ENCODE measurements at regions not wholly inside any gene's neighbourhood (a gene's known extent, or its start where the extent isn't known, plus 50 kb on each side); places are given as distances from the start of the nearest gene placed in this dataset.

DNA sequence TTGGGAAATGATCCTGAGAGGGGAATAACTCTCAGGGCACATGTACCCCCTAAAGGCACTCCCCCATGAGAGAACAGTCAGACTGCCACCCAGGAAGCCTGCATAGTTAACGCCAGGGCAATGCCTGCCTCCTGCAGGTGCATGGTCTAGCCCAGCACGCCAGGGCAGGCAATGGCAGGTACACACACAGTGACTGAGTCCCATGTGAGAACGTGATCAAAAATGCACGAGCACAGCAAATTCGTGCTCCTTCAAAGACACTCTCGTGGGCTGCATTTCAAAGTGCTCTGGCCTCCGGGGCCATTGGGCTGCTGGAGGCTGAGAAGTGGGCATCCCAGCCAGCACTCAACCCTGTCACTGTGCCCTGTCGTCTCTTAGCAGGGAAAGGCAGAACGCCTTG is 79.7 kb downstream of the SHANK2 start:
- Histone ChIP-seq H3K4me2 (ENCODE audit: insufficient read depth, low read length, poor library complexity, severe bottlenecking) (no peak overlapping the region), H2BK15ac (ENCODE audit: low read length) (no peak overlapping the region), H3K27ac (replicated peaks; ENCODE audit: low read length) (no peak overlapping the region), H3K9ac (ENCODE audit: low read depth, low read length, poor library complexity) (no peak overlapping the region), H3K4me3 (ENCODE audit: low read length in 2 of 2) (no peak overlapping the region), H3K14ac (ENCODE audit: low read length) (no peak overlapping the region), H2BK12ac (ENCODE audit: low read length) (no peak overlapping the region), H3K79me1 (ENCODE audit: low read depth, low read length) (no peaks in the 10 kb centered on the region), H2BK120ac (ENCODE audit: low read depth, low read length) (no peak overlapping the region), H3K9me3 (replicated peaks in 1 of 2; ENCODE audit: control insufficient read depth in 2 of 2, insufficient read depth in 1 of 2, low read depth in 1 of 2, low read length in 2 of 2) (peaks cover 3 to 5% of the 10 kb centered on the region in 2 donors), H2BK5ac (ENCODE audit: low read length) (no peak overlapping the region), H3K4ac (ENCODE audit: low read length) (no peak overlapping the region), H3K27me3 (ENCODE audit: control insufficient read depth in 3 of 3, insufficient read depth in 3 of 3, low read depth in 1 of 3, low read length in 3 of 3) (no peaks in the 10 kb centered on the region), H3K23ac (ENCODE audit: low read depth, low read length, poor library complexity) (no peak overlapping the region), H3K36me3 (replicated peaks in 1 of 2; ENCODE audit: control insufficient read depth in 2 of 2, insufficient read depth in 2 of 2, low read length in 2 of 2) (no peaks in the 10 kb centered on the region), H2AFZ (ENCODE audit: low read length) (no peak overlapping the region), H3K18ac (ENCODE audit: low read length) (no peak overlapping the region), H4K8ac (ENCODE audit: low read depth, low read length) (no peak overlapping the region), H2AK5ac (ENCODE audit: low read depth, low read length) (no peak overlapping the region), H4K91ac (ENCODE audit: low read depth, low read length, poor library complexity) (no peak overlapping the region), H3K4me1 (ENCODE audit: control insufficient read depth in 2 of 2, insufficient read depth in 1 of 2, low read depth in 1 of 2, low read length in 2 of 2) (no peaks in the 10 kb centered on the region)
- no CpG with 5 or more reads among the region's 9 CpGs for WGBS, 2 donors (ENCODE audit: extremely low coverage in 2 of 2, insufficient read length in 2 of 2, insufficient replicate concordance in 1 of 2)
- no peak for DNase-seq (ENCODE audit: low spot score)

DNA sequence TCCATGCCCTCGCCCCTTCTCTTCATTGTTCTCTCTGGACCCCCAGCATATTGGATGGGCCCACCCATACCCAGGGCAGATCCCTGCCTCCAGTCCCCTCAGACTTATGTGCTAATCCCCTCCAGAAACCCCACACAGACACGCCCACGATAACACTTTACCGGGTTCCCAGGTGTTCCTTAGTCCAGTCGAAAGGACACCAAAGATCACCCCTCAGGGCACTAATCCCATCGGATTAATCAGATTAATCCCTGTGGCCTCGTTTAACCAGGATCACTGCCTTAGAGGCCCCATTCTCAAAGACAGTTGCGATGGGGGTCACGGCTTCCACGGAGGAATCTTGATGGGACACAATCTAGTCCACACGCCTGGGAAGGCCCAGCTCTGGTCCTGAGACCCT is 80.8 kb downstream of the SHANK2 start:
- H3K23ac ChIP-seq (ENCODE audit: low read depth, low read length, poor library complexity): no peak overlapping the region
- no peaks in the 10 kb centered on the region for H3K79me1 ChIP-seq (ENCODE audit: low read depth, low read length)
- H2AFZ ChIP-seq (ENCODE audit: low read length): no peak overlapping the region
- no peak overlapping the region for H3K4me3 ChIP-seq (ENCODE audit: low read length in 2 of 2)
- H2AK5ac ChIP-seq (ENCODE audit: low read depth, low read length): no peak overlapping the region
- H2BK15ac ChIP-seq (ENCODE audit: low read length): no peak overlapping the region
- no peak overlapping the region for H3K27ac ChIP-seq (replicated peaks; ENCODE audit: low read length)
- H4K8ac ChIP-seq (ENCODE audit: low read depth, low read length): no peak overlapping the region
- no peak overlapping the region for H3K9ac ChIP-seq (ENCODE audit: low read depth, low read length, poor library complexity)
- H3K4ac ChIP-seq (ENCODE audit: low read length): no peak overlapping the region
- no peaks in the 10 kb centered on the region for H3K36me3 ChIP-seq (replicated peaks in 1 of 2; ENCODE audit: control insufficient read depth in 2 of 2, insufficient read depth in 2 of 2, low read length in 2 of 2)
- H4K91ac ChIP-seq (ENCODE audit: low read depth, low read length, poor library complexity): no peak overlapping the region
- no peak overlapping the region for H2BK5ac ChIP-seq (ENCODE audit: low read length)
- WGBS, 2 donors (ENCODE audit: extremely low coverage in 2 of 2, insufficient read length in 2 of 2, insufficient replicate concordance in 1 of 2): no CpG with 5 or more reads among the region's 11 CpGs
- no peak overlapping the region for H3K14ac ChIP-seq (ENCODE audit: low read length)
- no peak overlapping the region for H2BK120ac ChIP-seq (ENCODE audit: low read depth, low read length)
- no peaks in the 10 kb centered on the region for H3K4me1 ChIP-seq (ENCODE audit: control insufficient read depth in 2 of 2, insufficient read depth in 1 of 2, low read depth in 1 of 2, low read length in 2 of 2)
- H2BK12ac ChIP-seq (ENCODE audit: low read length): no peak overlapping the region
- no peak overlapping the region for H3K18ac ChIP-seq (ENCODE audit: low read length)
- peaks cover 3 to 5% of the 10 kb centered on the region in 2 donors for H3K9me3 ChIP-seq (replicated peaks in 1 of 2; ENCODE audit: control insufficient read depth in 2 of 2, insufficient read depth in 1 of 2, low read depth in 1 of 2, low read length in 2 of 2)
- no peak overlapping the region for H3K4me2 ChIP-seq (ENCODE audit: insufficient read depth, low read length, poor library complexity, severe bottlenecking)
- DNase-seq (ENCODE audit: low spot score): no peak
- no peaks in the 10 kb centered on the region for H3K27me3 ChIP-seq (ENCODE audit: control insufficient read depth in 3 of 3, insufficient read depth in 3 of 3, low read depth in 1 of 3, low read length in 3 of 3)

DNA sequence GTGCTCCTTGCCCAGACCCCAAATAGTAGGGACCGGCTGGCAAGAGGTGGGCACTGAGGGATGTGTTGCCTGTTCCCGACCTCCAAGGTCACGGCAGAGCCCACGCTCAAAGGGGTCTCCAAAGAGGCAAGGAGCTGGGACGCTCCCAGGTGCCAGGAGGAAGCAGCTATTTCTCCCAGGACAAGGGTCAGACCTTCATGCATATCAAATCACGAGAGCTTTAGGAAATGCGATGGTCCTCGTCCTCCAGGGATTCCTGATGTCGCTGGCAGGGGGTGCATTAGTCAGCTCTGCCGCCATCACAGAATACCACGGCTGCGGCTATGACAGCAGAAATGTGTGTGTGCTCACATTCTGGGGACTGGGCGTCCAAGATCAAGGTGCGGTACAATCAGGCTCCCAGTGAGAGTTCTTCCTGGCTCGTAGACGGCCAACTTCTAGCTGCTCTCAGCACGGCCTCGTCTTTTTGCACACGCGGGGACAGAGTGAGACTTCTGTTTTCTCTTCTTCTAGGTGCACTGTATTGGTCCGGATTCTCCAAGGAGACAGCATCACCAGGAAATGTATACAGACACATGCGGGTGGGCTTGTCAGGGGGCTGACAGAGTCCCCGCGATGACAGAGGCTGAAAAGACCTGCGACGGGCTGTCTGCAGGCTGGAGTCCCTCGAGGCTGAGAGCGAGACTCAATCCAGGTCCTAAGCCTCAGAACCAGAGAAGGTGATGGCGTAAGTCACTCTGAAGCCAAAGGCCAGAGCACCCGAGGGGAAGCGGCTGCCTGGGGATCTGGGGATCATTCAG is 81.6 kb downstream of the SHANK2 start:
- H3K27me3 ChIP-seq (ENCODE audit: control insufficient read depth in 3 of 3, insufficient read depth in 3 of 3, low read depth in 1 of 3, low read length in 3 of 3): no peaks in the 10 kb centered on the region
- no peak overlapping the region for H3K4ac ChIP-seq (ENCODE audit: low read length)
- no peak overlapping the region for H3K9ac ChIP-seq (ENCODE audit: low read depth, low read length, poor library complexity)
- H3K14ac ChIP-seq (ENCODE audit: low read length): no peak overlapping the region
- no peak overlapping the region for H4K8ac ChIP-seq (ENCODE audit: low read depth, low read length)
- no peak overlapping the region for H2BK120ac ChIP-seq (ENCODE audit: low read depth, low read length)
- no peak overlapping the region for H3K18ac ChIP-seq (ENCODE audit: low read length)
- no peak overlapping the region for H3K4me2 ChIP-seq (ENCODE audit: insufficient read depth, low read length, poor library complexity, severe bottlenecking)
- DNase-seq (ENCODE audit: low spot score): no peak
- H3K23ac ChIP-seq (ENCODE audit: low read depth, low read length, poor library complexity): no peak overlapping the region
- no peak overlapping the region for H2BK5ac ChIP-seq (ENCODE audit: low read length)
- no peak overlapping the region for H3K27ac ChIP-seq (replicated peaks; ENCODE audit: low read length)
- no CpG with 5 or more reads among the region's 31 CpGs for WGBS, 2 donors (ENCODE audit: extremely low coverage in 2 of 2, insufficient read length in 2 of 2, insufficient replicate concordance in 1 of 2)
- no peak overlapping the region for H4K91ac ChIP-seq (ENCODE audit: low read depth, low read length, poor library complexity)
- no peaks in the 10 kb centered on the region for H3K79me1 ChIP-seq (ENCODE audit: low read depth, low read length)
- no peak overlapping the region for H2BK15ac ChIP-seq (ENCODE audit: low read length)
- H3K36me3 ChIP-seq (replicated peaks in 1 of 2; ENCODE audit: control insufficient read depth in 2 of 2, insufficient read depth in 2 of 2, low read length in 2 of 2): no peaks in the 10 kb centered on the region
- no peak overlapping the region for H2AK5ac ChIP-seq (ENCODE audit: low read depth, low read length)
- peaks cover under 1 to 3% of the 10 kb centered on the region in 2 donors for H3K9me3 ChIP-seq (replicated peaks in 1 of 2; ENCODE audit: control insufficient read depth in 2 of 2, insufficient read depth in 1 of 2, low read depth in 1 of 2, low read length in 2 of 2)
- no peak overlapping the region for H3K4me3 ChIP-seq (ENCODE audit: low read length in 2 of 2)
- no peaks in the 10 kb centered on the region for H3K4me1 ChIP-seq (ENCODE audit: control insufficient read depth in 2 of 2, insufficient read depth in 1 of 2, low read depth in 1 of 2, low read length in 2 of 2)
- H2BK12ac ChIP-seq (ENCODE audit: low read length): no peak overlapping the region
- H2AFZ ChIP-seq (ENCODE audit: low read length): no peak overlapping the region

DNA sequence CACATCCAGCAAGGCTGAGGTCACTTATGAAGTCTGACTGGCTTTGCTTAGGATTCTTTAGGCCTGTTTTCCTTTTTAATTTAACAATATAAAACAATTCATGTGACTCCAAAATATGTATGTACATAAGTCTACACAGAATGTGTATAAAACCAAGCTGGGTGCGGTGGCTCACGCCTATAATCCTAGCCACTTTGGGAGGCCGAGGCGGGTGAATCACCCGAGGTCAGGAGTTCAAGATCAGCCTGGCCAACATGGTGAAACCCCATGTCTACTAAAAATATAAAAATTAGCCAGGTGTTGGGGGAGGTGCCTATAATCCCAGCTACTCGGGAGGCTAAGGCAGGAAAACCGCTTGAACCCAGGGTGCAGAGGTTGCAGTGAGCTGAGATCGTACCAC is 83.1 kb downstream of the SHANK2 start:
- no peak for DNase-seq (ENCODE audit: low spot score)
- Histone ChIP-seq H3K36me3 (replicated peaks in 1 of 2; ENCODE audit: control insufficient read depth in 2 of 2, insufficient read depth in 2 of 2, low read length in 2 of 2) (no peaks in the 10 kb centered on the region), H4K8ac (ENCODE audit: low read depth, low read length) (no peak overlapping the region), H2BK12ac (ENCODE audit: low read length) (no peak overlapping the region), H3K14ac (ENCODE audit: low read length) (no peak overlapping the region), H3K27me3 (ENCODE audit: control insufficient read depth in 3 of 3, insufficient read depth in 3 of 3, low read depth in 1 of 3, low read length in 3 of 3) (no peaks in the 10 kb centered on the region), H3K9ac (ENCODE audit: low read depth, low read length, poor library complexity) (no peak overlapping the region), H3K4me3 (ENCODE audit: low read length in 2 of 2) (no peak overlapping the region), H3K4ac (ENCODE audit: low read length) (no peak overlapping the region), H3K9me3 (replicated peaks in 1 of 2; ENCODE audit: control insufficient read depth in 2 of 2, insufficient read depth in 1 of 2, low read depth in 1 of 2, low read length in 2 of 2) (no peaks in the 10 kb centered on the region), H2BK120ac (ENCODE audit: low read depth, low read length) (no peak overlapping the region), H3K18ac (ENCODE audit: low read length) (no peak overlapping the region), H3K79me1 (ENCODE audit: low read depth, low read length) (no peaks in the 10 kb centered on the region), H3K23ac (ENCODE audit: low read depth, low read length, poor library complexity) (no peak overlapping the region), H3K4me1 (ENCODE audit: control insufficient read depth in 2 of 2, insufficient read depth in 1 of 2, low read depth in 1 of 2, low read length in 2 of 2) (no peaks in the 10 kb centered on the region), H2BK15ac (ENCODE audit: low read length) (no peak overlapping the region), H4K91ac (ENCODE audit: low read depth, low read length, poor library complexity) (no peak overlapping the region), H2AK5ac (ENCODE audit: low read depth, low read length) (no peak overlapping the region), H3K4me2 (ENCODE audit: insufficient read depth, low read length, poor library complexity, severe bottlenecking) (no peak overlapping the region), H3K27ac (replicated peaks; ENCODE audit: low read length) (no peak overlapping the region), H2AFZ (ENCODE audit: low read length) (no peak overlapping the region), H2BK5ac (ENCODE audit: low read length) (no peak overlapping the region)
- WGBS, 2 donors (ENCODE audit: extremely low coverage in 2 of 2, insufficient read length in 2 of 2, insufficient replicate concordance in 1 of 2): no CpG with 5 or more reads among the region's 8 CpGs

Data from neuronal stem cell (in vitro differentiated cells).